HG03135 (cell line): ENCODE measurements at regions not wholly inside any gene's neighbourhood (a gene's known extent, or its start where the extent isn't known, plus 50 kb on each side); places are given as distances from the start of the nearest gene placed in this dataset.
"Not testable (repeated sequence)": the region's sequence is repeated elsewhere in the genome, so short reads cannot be mapped to it uniquely, and the experiment has no call there.

Experiments
- ATAC-seq: cut with Tn5 transposase; IDR thresholded peaks from one replicate; pipeline ENCODE4 v1.9.1; 2021; ENCODE audit warnings: mild to moderate bottlenecking, moderate library complexity; ENCODE audit not compliant: unreplicated experiment

DNA sequence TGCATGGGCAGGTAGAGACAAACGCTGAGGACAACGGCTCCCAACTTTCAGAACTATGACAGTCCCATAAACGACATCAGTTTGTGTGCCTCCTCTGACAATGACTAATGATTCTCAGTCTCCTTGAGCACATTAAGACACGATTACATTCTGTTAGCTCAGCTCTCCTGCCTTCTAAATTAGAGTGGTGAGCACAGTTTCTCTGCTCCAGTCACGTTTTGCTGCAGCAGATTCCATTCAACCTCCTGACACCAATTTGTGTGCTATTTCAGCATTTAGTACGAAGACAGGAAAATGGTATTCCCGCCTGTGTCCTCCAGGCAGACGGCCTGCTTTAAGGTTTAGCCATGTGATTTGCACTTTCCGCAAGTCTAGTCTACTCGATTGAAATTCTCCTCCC is 458.4 kb upstream of the CFAP20DC start:
- no peak for ATAC-seq

- ATAC-seq: no peak
Observed at GRCh38 chr3:59506191-59506590, 456.4 kb upstream of the CFAP20DC start.

DNA sequence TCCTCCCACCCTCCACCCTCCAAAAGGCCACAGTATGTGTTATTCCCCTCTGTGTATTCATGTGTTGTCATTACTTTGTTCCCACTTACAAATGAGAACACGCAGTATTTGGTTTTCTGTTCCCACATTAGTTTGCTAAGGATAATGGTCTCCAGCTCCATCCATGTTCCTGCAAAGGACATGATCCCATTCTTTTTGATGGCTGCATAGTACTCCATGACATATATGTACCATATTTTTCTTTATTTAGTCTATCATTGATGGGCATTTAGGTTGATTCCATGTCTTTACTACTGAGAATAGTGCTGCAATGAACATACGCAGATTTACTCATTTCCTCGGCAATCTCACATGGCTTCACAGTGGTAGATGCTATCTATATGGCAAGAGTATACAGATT is 453.6 kb upstream of the CFAP20DC start:
- ATAC-seq: no peak

- no peak for ATAC-seq
Observed at GRCh38 chr3:59502806-59503205, 453.0 kb upstream of the CFAP20DC start.

DNA sequence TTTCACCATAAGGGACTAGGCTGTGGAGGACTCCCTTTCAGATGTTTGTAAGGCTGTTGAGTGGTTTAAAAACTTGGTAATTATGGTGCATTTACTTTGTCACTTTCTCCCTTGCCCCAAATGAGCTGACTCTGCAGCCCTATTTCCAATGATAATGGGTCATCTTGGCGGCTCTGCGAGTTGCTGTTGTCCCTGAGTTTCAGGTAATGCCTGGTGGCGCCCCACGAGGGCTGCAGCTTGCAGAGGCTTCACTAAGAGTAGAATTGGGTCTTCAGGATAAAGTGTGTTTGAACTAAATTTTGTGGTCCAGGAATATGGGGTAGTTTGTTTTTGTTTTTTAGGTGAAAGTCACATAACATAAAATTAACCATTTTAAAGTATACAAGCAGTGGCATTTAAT is 450.1 kb upstream of the CFAP20DC start:
- ATAC-seq: no peak

- no peak for ATAC-seq
Observed at GRCh38 chr3:59499000-59499399, 449.2 kb upstream of the CFAP20DC start.

GRCh38 chr3:59496250-59496649 is 446.4 kb upstream of the CFAP20DC start:
- no peak for ATAC-seq

DNA sequence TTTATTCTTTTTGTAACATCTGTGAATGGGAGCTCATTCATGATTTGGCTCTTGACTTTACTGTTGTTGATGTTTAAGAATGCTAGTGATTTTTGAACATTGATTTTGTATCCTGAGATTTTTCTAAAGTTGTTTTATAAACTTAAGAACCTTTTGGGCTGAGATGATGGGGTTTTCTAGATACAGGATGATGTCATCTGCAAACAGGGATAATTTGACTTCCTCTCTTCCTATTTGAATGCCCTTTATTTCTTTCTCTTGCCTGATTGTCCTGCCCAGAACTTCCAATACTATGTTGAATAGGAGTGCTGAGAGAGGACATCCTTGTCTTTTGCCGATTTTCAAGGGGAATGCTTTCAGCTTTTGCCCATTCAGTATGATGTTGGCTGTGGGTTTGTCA is 445.1 kb upstream of the CFAP20DC start:
- ATAC-seq: not testable (repeated sequence)

GRCh38 chr3:59486520-59486919 is 436.7 kb upstream of the CFAP20DC start:
- ATAC-seq: no peak

- no peak for ATAC-seq
Observed at GRCh38 chr3:59483191-59483590, 433.4 kb upstream of the CFAP20DC start.

DNA sequence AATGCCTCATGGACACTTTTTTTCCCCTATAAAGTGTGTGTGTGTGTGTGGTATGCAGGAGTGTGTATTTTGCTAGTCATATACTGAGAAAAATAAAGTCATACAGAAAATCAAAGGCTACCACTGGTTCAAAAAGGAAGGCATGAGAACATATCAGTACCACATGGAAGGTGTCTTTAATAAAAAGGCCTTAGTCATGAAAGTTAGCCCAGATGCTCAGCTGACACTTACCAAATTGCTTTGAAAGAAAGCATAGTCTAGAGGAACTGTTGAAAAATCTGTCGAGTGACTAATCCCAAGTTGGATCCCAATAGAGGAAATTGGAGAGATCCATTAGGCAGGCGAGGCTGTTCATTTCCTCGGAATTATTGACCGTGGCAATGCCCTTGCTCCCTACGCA is 432.9 kb upstream of the CFAP20DC start:
- no peak for ATAC-seq

GRCh38 chr3:59481776-59482400 is 432.1 kb upstream of the CFAP20DC start:
- ATAC-seq: no peak

DNA sequence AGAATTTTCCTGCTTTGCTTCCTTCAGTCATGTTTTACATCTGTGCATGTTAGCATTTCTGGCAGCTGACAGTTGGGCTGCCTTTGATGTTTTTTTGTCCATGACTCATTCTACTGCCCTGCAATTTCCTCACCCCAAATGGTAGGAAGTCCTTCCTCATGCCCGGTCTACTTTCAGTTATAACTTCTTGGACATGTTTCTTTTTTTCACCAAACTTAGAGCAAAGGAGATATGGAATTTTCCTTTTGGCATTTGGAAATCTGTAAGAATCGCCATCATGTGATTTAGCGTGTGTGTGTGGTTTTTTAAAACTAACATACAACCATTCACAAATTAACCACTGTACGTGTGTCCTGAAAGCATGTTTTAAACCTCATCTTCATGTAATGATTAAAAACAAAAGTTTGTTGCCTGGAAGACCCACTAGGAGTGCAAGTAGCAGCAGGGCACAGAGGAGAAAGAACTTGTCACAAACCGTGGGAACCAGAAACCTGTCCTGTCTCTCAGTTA is 430.7 kb upstream of the CFAP20DC start:
- peak; percentile 64 for ATAC-seq

DNA sequence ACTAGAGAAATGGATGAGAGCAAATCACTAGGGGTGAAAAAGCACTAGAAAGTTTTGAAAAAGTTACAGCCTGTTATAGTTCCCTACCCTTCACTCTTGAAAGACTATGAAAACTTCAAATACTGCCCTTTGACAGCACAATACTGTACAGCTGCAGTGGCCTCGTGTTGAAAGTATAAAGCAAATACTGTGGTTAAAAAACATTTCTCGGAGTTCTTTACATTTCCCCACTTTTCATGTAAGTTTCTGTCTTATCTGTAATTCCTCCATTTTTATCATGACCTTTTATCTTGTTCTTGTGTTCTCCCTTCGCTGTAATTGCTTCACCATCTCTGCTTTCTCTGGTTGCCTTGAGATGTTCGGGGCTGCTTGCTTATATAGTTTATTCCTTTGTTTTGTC is 423.8 kb upstream of the CFAP20DC start:
- no peak for ATAC-seq

- no peak for ATAC-seq
Observed at GRCh38 chr3:59472541-59472940, 422.7 kb upstream of the CFAP20DC start.

GRCh38 chr3:59469948-59470723 is 420.3 kb upstream of the CFAP20DC start:
- ATAC-seq: no peak

DNA sequence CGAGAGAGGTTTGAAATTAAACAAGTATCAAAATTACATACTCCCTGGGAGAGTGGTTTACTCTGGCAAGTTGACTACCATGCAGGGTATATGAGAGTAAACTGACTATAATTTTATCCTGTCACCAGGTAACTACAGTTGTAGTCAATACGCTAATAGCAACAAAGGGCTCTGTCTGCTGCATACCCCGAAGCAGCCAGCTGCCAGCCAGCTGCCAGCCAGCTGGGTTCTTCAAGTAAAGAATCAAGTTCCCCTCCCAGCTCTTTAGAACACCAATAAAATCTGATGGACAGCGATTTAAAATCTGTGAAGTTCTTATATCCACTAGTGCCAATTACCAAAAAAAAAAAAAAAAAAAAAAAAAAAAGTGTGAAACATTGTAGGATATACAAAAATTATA is 417.7 kb upstream of the CFAP20DC start:
- ATAC-seq: no peak

- ATAC-seq: no peak
Observed at GRCh38 chr3:59464187-59464586, 414.4 kb upstream of the CFAP20DC start.

- no peak for ATAC-seq
Observed at GRCh38 chr3:59463253-59463652, 413.4 kb upstream of the CFAP20DC start.

- no peak for ATAC-seq
Observed at GRCh38 chr3:59460068-59460467, 410.2 kb upstream of the CFAP20DC start.

- ATAC-seq: peak; percentile 91
Observed at GRCh38 chr3:59456852-59457485, 407.1 kb upstream of the CFAP20DC start.
